Amniotic epithelial cell (primary cell): ENCODE measurements at regions not wholly inside any gene's neighbourhood (a gene's known extent, or its start where the extent isn't known, plus 50 kb on each side); places are given as distances from the start of the nearest gene placed in this dataset.
"Not testable (repeated sequence)": the region's sequence is repeated elsewhere in the genome, so short reads cannot be mapped to it uniquely, and the experiment has no call there.

Experiments
- DNase-seq: peaks from one replicate; pipeline ENCODE4 v3.0.0-alpha.2; 2010; ENCODE audit warnings: low read depth

- not testable (repeated sequence) for DNase-seq
Measured at GRCh38 chr22:11606047-11607000, 3921.7 kb upstream of the OR11H1 start.

DNA sequence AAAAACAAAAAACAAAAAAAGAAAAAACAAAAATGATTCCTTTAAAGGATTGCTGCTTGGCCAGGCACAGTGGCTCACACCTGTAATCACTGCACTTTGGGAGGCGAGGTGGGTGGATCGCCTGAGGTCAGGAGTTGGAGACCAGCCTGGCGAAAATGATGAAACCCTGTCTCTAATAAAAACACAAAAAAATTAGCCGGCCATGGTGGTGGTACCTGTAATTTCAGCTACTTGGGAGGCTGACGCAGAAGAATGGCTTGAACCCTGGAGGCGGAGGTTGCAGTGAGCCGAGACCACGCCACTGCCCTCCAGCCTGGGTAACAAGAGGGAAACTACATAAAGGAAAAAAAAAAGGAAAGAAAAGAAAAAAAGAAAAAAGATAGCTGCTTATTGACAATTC, 3920.8 kb upstream of the OR11H1 start:
- DNase-seq, result not testable (repeated sequence)

GRCh38 chr22:11608486-11608885, 3919.5 kb upstream of the OR11H1 start:
- DNase-seq, result not testable (repeated sequence)

GRCh38 chr22:11609193-11609592, 3918.8 kb upstream of the OR11H1 start:
- DNase-seq, result not testable (repeated sequence)

- DNase-seq, result not testable (repeated sequence)
Measured at GRCh38 chr22:11611280-11611679, 3916.7 kb upstream of the OR11H1 start.

- not testable (repeated sequence) for DNase-seq
Measured at GRCh38 chr22:11611876-11612275, 3916.1 kb upstream of the OR11H1 start.

DNA sequence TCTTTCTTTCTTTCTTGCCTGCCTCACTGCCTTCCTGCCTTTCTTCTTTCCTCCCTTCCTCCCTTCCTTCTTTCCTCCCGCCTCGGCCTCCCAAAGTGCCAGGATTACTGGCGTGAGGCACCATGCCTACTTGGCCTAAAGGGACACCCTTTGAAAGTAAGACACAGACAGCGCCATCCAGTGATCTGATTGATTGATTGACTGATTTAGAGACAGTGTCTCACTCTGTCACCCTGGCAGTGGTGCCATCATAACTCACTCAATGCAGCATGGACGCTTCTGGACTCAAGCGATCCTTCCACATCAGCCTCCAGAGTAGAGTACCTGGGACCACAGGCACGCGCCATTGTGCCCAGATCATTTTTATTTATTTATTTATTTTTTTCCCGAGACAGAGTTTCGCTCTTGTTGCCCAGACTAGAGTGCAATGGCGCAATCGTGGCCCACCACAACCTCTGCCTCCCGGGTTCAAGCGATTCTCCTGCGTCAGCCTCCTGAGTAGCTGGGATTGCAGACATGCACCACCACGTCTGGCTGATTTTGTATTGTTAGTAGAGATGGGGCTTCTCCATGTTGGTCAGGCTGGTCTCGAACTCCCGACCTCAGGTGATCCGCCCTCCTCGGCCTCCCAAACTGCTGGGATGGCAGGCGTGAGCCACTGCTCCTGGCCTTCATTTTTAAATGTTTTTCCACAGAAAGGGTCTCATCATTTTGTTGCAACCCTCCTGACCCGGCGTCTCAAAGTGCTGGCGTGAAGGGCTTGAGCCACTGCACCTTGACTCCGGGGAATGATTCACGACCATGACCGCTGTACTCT, 3914.7 kb upstream of the OR11H1 start:
- not testable (repeated sequence) for DNase-seq

GRCh38 chr22:11613898-11614755, 3913.9 kb upstream of the OR11H1 start:
- no peak for DNase-seq

- DNase-seq, result not testable (repeated sequence)
Measured at GRCh38 chr22:11614798-11615433, 3913.1 kb upstream of the OR11H1 start.

GRCh38 chr22:11616811-11617210, 3911.2 kb upstream of the OR11H1 start:
- peak; percentile 3 for DNase-seq

GRCh38 chr22:11618322-11618662, 3909.7 kb upstream of the OR11H1 start:
- not testable (repeated sequence) for DNase-seq

DNA sequence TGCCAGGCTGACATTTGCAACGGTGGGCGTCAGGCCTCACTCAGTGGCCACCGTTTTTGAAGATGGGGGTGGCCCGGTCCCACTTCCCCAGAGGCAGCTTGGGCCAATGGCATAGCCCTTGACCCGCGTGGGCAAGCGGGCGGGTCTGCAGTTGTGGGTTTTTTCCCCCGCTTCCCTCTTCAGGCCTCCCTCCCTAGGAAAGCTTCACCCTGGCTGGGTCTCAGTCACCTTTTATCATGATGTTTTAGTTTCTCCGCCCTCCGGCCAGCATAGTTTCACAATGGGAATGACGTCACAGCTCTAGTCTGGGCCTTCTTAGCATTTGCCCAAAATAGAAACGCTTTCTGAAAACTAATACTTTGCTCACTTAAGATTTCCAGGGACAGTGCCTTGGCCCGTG, 3909.3 kb upstream of the OR11H1 start:
- DNase-seq, result not testable (repeated sequence)

- DNase-seq, result not testable (repeated sequence)
Measured at GRCh38 chr22:11620921-11621762, 3906.8 kb upstream of the OR11H1 start.

DNA sequence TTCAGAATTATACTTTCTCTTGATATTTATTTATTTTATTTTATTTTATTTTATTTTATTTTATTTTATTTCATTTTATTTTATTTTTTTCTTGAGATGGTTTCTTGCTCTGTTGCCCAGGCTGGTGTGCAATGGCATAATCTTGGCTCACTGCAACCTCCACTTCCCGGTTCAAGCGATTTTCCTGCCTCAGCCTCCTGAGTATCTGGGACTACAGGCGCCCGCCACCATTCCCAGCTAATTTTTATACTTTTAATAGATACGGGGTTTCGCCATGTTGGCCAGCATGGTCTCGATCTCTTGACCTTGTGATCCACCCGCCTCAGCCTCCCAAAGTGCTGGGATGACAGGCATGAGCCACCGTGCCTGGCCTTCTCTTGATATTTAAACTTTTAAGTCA, 3905.2 kb upstream of the OR11H1 start:
- not testable (repeated sequence) for DNase-seq

GRCh38 chr22:11625711-11626421, 3902.1 kb upstream of the OR11H1 start:
- not testable (repeated sequence) for DNase-seq

GRCh38 chr22:11626422-11626773, 3901.6 kb upstream of the OR11H1 start:
- DNase-seq, result no peak

DNA sequence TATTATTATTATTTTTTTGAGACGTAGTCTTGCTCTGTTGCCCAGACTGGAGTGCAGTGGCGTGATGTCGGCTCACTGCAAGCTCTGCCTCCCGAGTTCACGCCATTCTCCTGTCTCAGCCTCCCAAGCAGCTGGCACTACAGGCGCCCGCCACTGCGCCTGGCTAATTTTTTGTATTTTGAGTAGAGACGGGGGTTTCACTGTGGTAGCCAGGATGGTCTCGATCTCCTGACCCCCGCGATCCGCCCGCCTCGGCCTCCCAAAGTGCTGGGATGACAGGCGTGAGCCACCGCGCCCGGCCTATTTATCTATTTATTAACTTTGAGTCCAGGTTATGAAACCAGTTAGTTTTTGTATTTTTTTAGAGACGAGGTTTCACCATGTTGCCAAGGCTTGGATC, 3901.0 kb upstream of the OR11H1 start:
- DNase-seq, result not testable (repeated sequence)

DNA sequence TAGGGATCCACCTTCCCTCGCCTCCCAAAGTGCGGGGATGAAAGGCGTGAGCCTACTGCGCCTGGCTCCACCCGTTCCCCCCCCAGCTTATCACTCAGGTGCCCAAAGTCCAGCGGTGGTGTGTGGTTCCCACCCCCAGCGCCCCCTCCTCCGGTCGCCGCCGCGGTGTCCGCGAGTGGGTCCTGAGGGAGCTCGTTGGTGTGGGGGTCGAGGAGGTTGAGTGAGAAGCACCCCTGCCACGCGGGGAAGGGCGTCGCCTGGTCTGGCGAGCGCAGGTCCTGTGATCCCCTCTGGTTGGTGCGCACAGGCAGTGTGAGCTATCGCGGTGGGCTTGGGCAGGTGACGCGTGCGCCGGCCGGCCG, 3900.6 kb upstream of the OR11H1 start:
- no peak for DNase-seq

GRCh38 chr22:11627798-11628650, 3900.0 kb upstream of the OR11H1 start:
- no peak for DNase-seq
